Stomach (tissue), 8 donors: ENCODE measurements at regions not wholly inside any gene's neighbourhood (a gene's known extent, or its start where the extent isn't known, plus 50 kb on each side); places are given as distances from the start of the nearest gene placed in this dataset.

Experiments used
- DNase-seq, 2 donors: peaks; one replicate each; pipeline versions ENCODE4 v3.0.0 to v3.0.0-alpha.2; 2013 to 2019
- H3K27ac ChIP-seq, 5 donors: fragments of 200-600 bp in 4 of 5; sonication (generic) in 4 of 5; one replicate each; pipeline ENCODE4 v1.5.1; 2013 to 2019; ENCODE audit warnings: mild to moderate bottlenecking in 1 of 5, moderate library complexity in 1 of 5
- H3K27me3 ChIP-seq, 3 donors: fragments of 200-600 bp; sonication (generic); one replicate each; pipeline ENCODE4 v1.5.1; 2017 to 2019; ENCODE audit warnings: mixed run types in 1 of 3
- H3K36me3 ChIP-seq, 4 donors: fragments of 200-600 bp; sonication (generic); 1 replicate in 3 of 4; 2 replicates in 1 of 4; pipeline ENCODE4 v1.5.1; 2016 to 2019
- H3K4me1 ChIP-seq, 4 donors: fragments of 200-600 bp; sonication (generic); one replicate each; pipeline ENCODE4 v1.5.1; 2016 to 2019
- H3K4me3 ChIP-seq, 4 donors: fragments of 200-600 bp; sonication (generic) in 3 of 4; one replicate each; pipeline ENCODE4 v1.5.1; 2016 to 2019; ENCODE audit warnings: mild to moderate bottlenecking in 1 of 4
- H3K9me3 ChIP-seq, 4 donors: fragments of 200-600 bp; sonication (generic); one replicate each; pipeline ENCODE4 v1.5.1; 2016 to 2019
- CTCF ChIP-seq, 7 experiments: fragments of 450-650 bp in 4 of 7; fragments of 200-600 bp in 3 of 7; sonication (generic) in 3 of 7; IDR thresholded peaks; one replicate each; pipeline ENCODE4 v1.5.1; 2016 to 2019; ENCODE audit warnings: antibody characterized with exemption in 7 of 7, control low read depth in 2 of 7, mild to moderate bottlenecking in 1 of 7
- EP300 ChIP-seq: sonication (generic); formaldehyde crosslinking; IDR thresholded peaks from one replicate; pipeline ENCODE4 v1.6.1; 2017; ENCODE audit warnings: antibody characterized with exemption
- POLR2A ChIP-seq, 4 donors: fragments of 450-650 bp; IDR thresholded peaks; one replicate each; pipeline ENCODE4 v1.6.1; 2016; ENCODE audit warnings: antibody characterized with exemption in 4 of 4, control low read depth in 2 of 4, mild to moderate bottlenecking in 1 of 4, moderate library complexity in 1 of 4
- POLR2AphosphoS5 ChIP-seq, 3 donors: sonication (generic); formaldehyde crosslinking; IDR thresholded peaks; one replicate each; pipeline ENCODE4 v1.6.1; 2016; ENCODE audit warnings: antibody characterized with exemption in 3 of 3
- WGBS, 5 donors: extraction: QIAGEN DNeasy Blood & Tissue Kit in 3 of 5; methylation state at CpG; one replicate each; pipeline versions ENCODE4 v1.1.5 to v1.1.7; 2013 to 2018; 5-methylcytosine and 5-hydroxymethylcytosine counted together
- intact Hi-C: fragments of 100-400 bp; cut with DNase I; formaldehyde crosslinking; loops from one replicate; pipeline ENCODE4 v1.15.1; 2023; ENCODE audit warnings: low total_unique reads
- donor health status: healthy with polysubstance abuse.
- donor health status: Bipolar disorder and iron deficiency.
- donor health status: healthy.

DNA sequence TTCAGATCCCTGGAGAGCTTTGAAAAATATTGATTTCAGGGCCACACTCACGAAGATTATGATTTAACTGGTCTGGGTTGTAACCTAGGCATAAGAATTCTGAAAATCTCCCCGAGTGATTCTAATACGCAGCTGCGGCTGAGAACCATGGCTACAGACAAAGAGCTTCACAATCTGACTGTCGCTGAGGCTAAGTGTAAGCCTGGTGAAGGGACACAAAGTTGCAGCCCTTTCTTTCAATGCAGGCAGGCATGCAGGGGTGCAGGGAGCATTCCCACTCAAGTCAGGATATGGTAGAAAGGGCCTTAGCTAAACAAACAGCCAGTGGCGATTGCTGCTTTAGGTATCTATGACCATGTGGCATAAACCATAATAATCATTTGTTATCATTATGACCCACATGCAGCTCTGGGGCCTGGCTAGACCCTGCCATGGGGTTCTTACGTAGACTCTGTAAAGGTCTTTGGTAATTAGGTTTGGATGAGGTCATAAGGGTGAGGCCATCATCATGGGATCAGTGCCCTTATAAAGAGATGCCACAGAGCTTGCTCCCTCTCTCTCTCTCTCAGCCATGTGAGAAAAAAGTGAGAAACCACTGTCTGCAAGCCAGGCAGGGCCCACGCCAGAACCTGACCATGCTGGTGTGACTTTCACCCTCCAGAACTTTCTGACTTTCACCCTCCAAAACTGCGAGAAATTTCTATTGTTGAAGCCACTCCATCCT is 88.4 kb upstream of the LANCL2 start:
- H3K27me3 ChIP-seq = peaks cover 0 to 13% (median 0%) of the 10 kb centered on the region in 3 donors

DNA sequence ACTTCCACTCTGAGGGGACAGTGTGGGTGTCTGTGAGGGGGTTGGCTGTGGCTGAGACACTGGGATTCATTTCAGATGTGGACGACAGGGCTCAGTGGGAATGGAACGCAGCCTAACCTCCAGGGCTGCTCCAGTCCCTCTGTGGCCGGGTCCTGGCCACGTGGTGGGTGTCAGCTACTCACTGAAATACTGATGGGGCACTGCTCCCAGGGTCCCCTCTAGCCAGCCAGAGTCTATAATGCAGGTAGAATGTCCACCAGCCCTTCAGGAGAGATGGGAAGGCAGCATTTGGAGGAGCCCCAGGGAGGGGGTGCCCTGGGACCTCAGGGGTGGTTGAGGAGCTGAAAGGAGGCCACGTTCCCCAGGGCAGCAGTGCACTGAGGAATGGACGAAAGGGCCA is 87.2 kb upstream of the LANCL2 start:
- TF ChIP-seq POLR2AphosphoS5 (IDR thresholded peaks at IDR 0.05) = no peak
- TF ChIP-seq POLR2A (IDR thresholded peaks at IDR 0.05) = no peak
- no peak for TF ChIP-seq EP300
- TF ChIP-seq CTCF (IDR thresholded peaks at IDR 0.05) = no peak
- intact Hi-C loops = loop anchor here (5.0 kb wide), 1 partner anchor 134 kb away; no protein-coding TSS in a partner anchor

More for the DNA sequence above, 88.4 kb upstream of the LANCL2 start:
- TF ChIP-seq POLR2AphosphoS5 (IDR thresholded peaks at IDR 0.05) (no peak), POLR2A (IDR thresholded peaks at IDR 0.05) (no peak), CTCF (IDR thresholded peaks at IDR 0.05) (no peak), EP300 (no peak)
- Histone ChIP-seq H3K4me3 (no peak overlapping the region), H3K4me1 (no peaks in the 10 kb centered on the region), H3K27ac (no peak overlapping the region), H3K9me3 (no peaks in the 10 kb centered on the region), H3K36me3 (no peaks in the 10 kb centered on the region)
- no peak for DNase-seq
- intact Hi-C loops = loop anchor here (5.0 kb wide), 1 partner anchor 136 kb away; no protein-coding TSS in a partner anchor
- 78 to 87% (median 82%) methylated on average over 9 of the region's 9 CpGs for WGBS, 5 donors

GRCh38 chr7:55278321-55278720 is 86.8 kb upstream of the LANCL2 start:
- 73 to 84% (median 81%) methylated on average over 9 of the region's 9 CpGs for WGBS, 5 donors
- no peaks in the 10 kb centered on the region for H3K9me3 ChIP-seq
- intact Hi-C loops = loop anchor here (5.0 kb wide), 1 partner anchor 134 kb away; no protein-coding TSS in a partner anchor
- no peaks in the 10 kb centered on the region for H3K4me1 ChIP-seq
- no peak for DNase-seq
- no peak overlapping the region for H3K4me3 ChIP-seq
- H3K27me3 ChIP-seq = peaks cover 0 to 6% (median 0%) of the 10 kb centered on the region in 3 donors
- H3K27ac ChIP-seq = no peak overlapping the region
- H3K36me3 ChIP-seq = no peaks in the 10 kb centered on the region
- TF ChIP-seq EP300 (no peak), POLR2AphosphoS5 (IDR thresholded peaks at IDR 0.05) (no peak)

More for the DNA sequence above, 87.2 kb upstream of the LANCL2 start:
- no peak for DNase-seq
- no peak overlapping the region for H3K27ac ChIP-seq
- H3K36me3 ChIP-seq = no peaks in the 10 kb centered on the region
- no peaks in the 10 kb centered on the region for H3K9me3 ChIP-seq
- no peaks in the 10 kb centered on the region for H3K4me1 ChIP-seq
- H3K4me3 ChIP-seq = no peak overlapping the region
- WGBS, 5 donors = 64 to 76% (median 65%) methylated on average over 4 to 6 of the region's 6 CpGs
- peaks cover 0 to 10% (median 0%) of the 10 kb centered on the region in 3 donors for H3K27me3 ChIP-seq

DNA sequence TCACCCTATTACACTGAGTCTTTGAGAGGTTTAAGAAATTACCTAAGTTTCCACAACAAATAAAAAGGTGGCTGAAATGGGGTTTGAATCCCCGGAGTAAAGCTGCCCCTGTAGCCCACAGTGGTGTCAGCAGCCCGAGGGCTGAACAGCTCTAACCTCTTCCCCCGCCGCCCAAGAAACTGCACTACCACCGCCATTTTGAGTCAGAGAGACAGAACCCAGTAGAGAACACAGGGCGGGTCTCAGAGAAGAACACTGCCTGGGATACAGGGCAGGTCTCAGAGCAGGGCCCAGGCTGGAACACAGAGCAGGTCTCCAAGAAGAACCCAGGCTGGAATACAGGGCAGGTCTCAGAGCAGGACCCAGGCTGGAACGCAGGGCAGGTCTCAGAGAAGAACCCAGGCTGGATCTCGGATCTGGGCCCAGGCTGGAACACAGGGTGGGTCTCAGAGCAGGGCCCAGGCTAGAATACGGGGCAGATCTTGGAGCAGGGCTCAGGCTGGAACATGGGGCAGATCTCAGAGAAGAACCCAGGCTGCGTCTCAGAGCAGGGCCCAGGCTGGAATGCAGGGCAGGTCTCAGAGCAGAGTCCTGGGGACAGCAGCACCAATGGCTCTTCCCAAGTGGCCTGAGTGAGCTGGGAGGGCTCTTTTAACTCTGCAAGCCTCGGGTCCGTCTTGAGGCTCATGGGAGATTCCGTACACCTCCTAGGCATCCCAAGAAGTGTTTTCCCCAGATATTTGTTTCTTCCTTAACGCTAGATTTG is 85.9 kb upstream of the LANCL2 start:
- WGBS, 5 donors = 73 to 82% (median 78%) methylated on average over 11 to 14 of the region's 14 CpGs
- DNase-seq = no peak
- Histone ChIP-seq H3K27ac (no peak overlapping the region), H3K36me3 (no peaks in the 10 kb centered on the region), H3K9me3 (no peaks in the 10 kb centered on the region), H3K4me1 (no peaks in the 10 kb centered on the region), H3K4me3 (no peak overlapping the region), H3K27me3 (no peaks in the 10 kb centered on the region)
- intact Hi-C loops = loop anchor here (5.0 kb wide), 1 partner anchor 133 kb away; no protein-coding TSS in a partner anchor
- TF ChIP-seq POLR2AphosphoS5 (IDR thresholded peaks at IDR 0.05) = no peak
- no peak for TF ChIP-seq EP300
- TF ChIP-seq CTCF (IDR thresholded peaks at IDR 0.05) = no peak
- TF ChIP-seq POLR2A (IDR thresholded peaks at IDR 0.05) = no peak
